Ovary (tissue), 7 donors: ENCODE measurements at regions not wholly inside any gene's neighbourhood (a gene's known extent, or its start where the extent isn't known, plus 50 kb on each side); places are given as distances from the start of the nearest gene placed in this dataset.

Experiments
- DNase-seq, 5 donors: peaks; one replicate each; pipeline ENCODE4 v3.0.0-alpha.2; 2019 to 2020
- H3K27ac ChIP-seq, 2 donors: fragments of 200-600 bp; one replicate each; pipeline versions ENCODE4 v1.5.1 to v1.8.0; 2019 to 2022
- H3K27me3 ChIP-seq: fragments of 200-600 bp; one replicate; pipeline ENCODE4 v1.8.0; 2022
- H3K36me3 ChIP-seq: fragments of 200-600 bp; sonication (generic); one replicate; pipeline ENCODE4 v1.5.1; 2019
- H3K4me1 ChIP-seq: one replicate; pipeline ENCODE4 v1.8.1; 2013; ENCODE audit warnings: mild to moderate bottlenecking, moderate library complexity; ENCODE audit not compliant: insufficient read depth
- H3K4me3 ChIP-seq: fragments of 200-600 bp; sonication (generic); one replicate; pipeline ENCODE4 v1.5.1; 2017
- H3K9me3 ChIP-seq, 2 donors: fragments of 200-600 bp in 1 of 2; sonication (generic) in 1 of 2; one replicate each; pipeline versions ENCODE4 v1.5.1 to v1.8.1; 2013 to 2019; ENCODE audit warnings: mild to moderate bottlenecking in 1 of 2, moderate library complexity in 1 of 2
- EP300 ChIP-seq: sonication (generic); formaldehyde crosslinking; IDR thresholded peaks from one replicate; pipeline ENCODE4 v1.6.1; 2017; ENCODE audit warnings: antibody characterized with exemption
- POLR2A ChIP-seq: fragments of 450-650 bp; IDR thresholded peaks from one replicate; pipeline ENCODE4 v1.6.1; 2017; ENCODE audit warnings: antibody characterized with exemption, mild to moderate bottlenecking, moderate library complexity
- WGBS, 3 donors: extraction: QIAGEN DNeasy Blood & Tissue Kit in 1 of 3; methylation state at CpG; one replicate each; pipeline versions ENCODE4 v1.1.5 to v1.1.7; 2013 to 2017; 5-methylcytosine and 5-hydroxymethylcytosine counted together
- intact Hi-C, 4 donors: fragments of 100-400 bp; cut with DNase I; formaldehyde crosslinking; loops; one replicate each; pipeline versions ENCODE4 v1.11.0 to v1.15.1; 2022 to 2023
- TF ChIP-seq, protein P1 (sequence below), 3 donors: fragments of 450-650 bp in 2 of 3; fragments of 200-600 bp in 1 of 3; IDR thresholded peaks; one replicate each; pipeline versions ENCODE4 v1.5.1 to v1.8.0; 2016 to 2022; ENCODE audit warnings: antibody characterized with exemption in 3 of 3, mild to moderate bottlenecking in 1 of 3
- donor health status: DM: no; HTN: no; CAD: no; lungs with moderate emphysema.
- donor health status: DM: no; HTN: no; CAD: no.
- donor health status: Bipolar disorder and iron deficiency.
- donor health status: DM: no; HTN: no; CAD: no.
- donor health status: DM: yes; HTN: yes; CAD: no.

DNA sequence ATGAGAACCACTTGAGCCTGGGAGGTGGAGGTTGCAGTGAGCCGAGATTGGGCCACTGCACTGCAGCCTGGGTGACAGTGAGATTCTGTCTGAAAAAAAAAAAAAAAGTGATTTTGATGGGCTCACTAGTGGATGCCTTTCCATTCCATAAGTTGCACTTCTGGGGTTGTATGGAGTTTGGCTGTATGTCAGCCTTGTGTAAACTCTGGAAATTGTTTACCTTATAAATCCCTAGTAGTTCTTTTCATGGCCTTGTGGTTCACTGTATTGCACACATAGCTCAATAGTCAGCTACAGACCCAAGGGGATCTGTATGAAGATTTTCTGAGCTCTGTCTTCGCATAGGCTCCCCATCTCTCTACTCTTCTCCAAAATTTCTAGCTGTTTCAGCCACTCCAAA lies 131.9 kb downstream of the SOX11 start:
- 88 to 92% (median 91%) methylated on average over 2 of the region's 2 CpGs for WGBS, 3 donors
- Histone ChIP-seq H3K27ac (no peak overlapping the region), H3K36me3 (no peaks in the 10 kb centered on the region), H3K9me3 (no peaks in the 10 kb centered on the region), H3K27me3 (no peaks in the 10 kb centered on the region), H3K4me3 (no peak overlapping the region), H3K4me1 (no peaks in the 10 kb centered on the region)
- intact Hi-C loops: no loop called here
- DNase-seq: no peak
- no peak for TF ChIP-seq POLR2A
- no peak for TF ChIP-seq EP300
- TF ChIP-seq, protein P1, sequence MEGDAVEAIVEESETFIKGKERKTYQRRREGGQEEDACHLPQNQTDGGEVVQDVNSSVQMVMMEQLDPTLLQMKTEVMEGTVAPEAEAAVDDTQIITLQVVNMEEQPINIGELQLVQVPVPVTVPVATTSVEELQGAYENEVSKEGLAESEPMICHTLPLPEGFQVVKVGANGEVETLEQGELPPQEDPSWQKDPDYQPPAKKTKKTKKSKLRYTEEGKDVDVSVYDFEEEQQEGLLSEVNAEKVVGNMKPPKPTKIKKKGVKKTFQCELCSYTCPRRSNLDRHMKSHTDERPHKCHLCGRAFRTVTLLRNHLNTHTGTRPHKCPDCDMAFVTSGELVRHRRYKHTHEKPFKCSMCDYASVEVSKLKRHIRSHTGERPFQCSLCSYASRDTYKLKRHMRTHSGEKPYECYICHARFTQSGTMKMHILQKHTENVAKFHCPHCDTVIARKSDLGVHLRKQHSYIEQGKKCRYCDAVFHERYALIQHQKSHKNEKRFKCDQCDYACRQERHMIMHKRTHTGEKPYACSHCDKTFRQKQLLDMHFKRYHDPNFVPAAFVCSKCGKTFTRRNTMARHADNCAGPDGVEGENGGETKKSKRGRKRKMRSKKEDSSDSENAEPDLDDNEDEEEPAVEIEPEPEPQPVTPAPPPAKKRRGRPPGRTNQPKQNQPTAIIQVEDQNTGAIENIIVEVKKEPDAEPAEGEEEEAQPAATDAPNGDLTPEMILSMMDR (IDR thresholded peaks at IDR 0.05): no peak

DNA sequence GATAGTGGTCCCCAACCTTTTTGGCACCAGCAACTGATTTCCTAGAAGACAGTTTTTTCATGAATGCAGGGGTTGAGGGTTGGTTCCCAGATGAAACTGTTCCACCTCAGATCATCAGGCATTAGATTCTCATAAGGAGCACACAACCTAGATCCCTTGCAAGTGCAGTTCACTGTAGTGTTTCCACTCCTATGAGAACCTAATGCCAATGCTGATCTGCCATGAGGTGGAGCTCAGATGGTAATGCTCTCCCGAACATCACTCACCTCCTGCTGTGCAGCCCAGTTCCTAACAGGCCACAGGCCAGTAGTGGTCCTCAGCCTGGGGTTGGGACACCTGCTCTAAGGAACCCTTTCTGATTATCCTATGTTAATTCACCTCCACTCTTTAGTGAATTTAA lies 133.5 kb downstream of the SOX11 start:
- no peak for DNase-seq

DNA sequence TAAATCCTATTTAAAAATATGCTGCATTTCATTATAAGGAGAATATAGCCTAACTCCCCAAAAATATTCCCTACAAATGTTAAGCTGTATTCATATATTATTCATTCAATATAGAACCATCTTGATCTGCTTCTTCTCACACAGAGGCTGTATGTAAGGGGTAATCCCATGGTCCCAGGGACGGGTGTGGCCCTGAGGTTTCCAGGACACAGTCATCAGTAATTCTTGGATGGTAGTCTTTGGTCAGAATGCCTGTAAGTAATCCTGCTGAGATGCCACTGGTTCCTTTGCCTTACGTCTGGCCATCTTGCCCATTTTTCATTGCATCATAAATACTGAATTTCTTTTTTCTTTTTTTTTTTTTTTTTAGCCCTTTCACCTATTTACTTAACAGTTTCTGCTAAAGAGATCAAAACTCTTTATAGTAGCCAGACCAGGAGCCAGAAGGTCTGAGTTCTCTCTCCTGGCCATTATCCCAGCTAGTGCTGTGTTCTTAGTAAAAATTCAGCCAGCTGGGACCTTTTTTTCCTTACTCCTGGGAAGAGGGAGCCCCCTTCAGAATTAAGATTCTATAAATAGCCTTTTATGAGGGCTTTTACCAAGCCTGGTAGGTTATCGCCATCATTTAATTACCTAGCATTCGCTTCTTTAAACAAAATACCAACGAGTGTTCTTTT lies 134.9 kb downstream of the SOX11 start:
- WGBS, 3 donors: 19 to 28% (median 23%) methylated on average over 5 of the region's 5 CpGs

More for the DNA sequence above, 133.5 kb downstream of the SOX11 start:
- no peaks in the 10 kb centered on the region for H3K27me3 ChIP-seq
- 92 to 100% (median 94%) methylated on average over 1 of the region's 1 CpG for WGBS, 3 donors
- H3K27ac ChIP-seq: no peak overlapping the region
- H3K9me3 ChIP-seq: no peaks in the 10 kb centered on the region
- no peaks in the 10 kb centered on the region for H3K36me3 ChIP-seq
- H3K4me1 ChIP-seq: no peaks in the 10 kb centered on the region
- H3K4me3 ChIP-seq: no peak overlapping the region
- no peak for TF ChIP-seq EP300
- no peak for TF ChIP-seq POLR2A
- TF ChIP-seq, protein P1 (IDR thresholded peaks at IDR 0.05): no peak
- intact Hi-C loops: no loop called here

DNA sequence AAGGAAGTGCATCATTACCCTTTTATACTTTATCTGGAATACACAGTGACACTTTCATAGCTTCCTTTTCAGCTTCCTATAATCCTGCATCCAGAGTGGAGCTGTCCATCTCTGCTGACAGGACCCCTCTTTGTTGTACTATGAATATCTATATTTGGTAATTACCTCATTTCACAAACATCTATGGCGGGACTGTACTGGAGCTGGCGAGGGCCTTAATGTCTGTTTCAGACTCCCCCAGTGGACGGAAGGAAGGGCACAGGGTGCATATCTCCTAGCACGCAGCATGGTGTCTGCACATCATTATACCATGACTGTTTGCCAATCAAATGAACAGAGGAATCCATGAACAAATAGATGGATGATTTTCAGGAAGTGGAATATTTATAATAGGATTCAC lies 142.3 kb downstream of the SOX11 start:
- Histone ChIP-seq H3K27ac (no peak overlapping the region), H3K9me3 (no peaks in the 10 kb centered on the region), H3K4me1 (no peaks in the 10 kb centered on the region), H3K27me3 (no peaks in the 10 kb centered on the region), H3K36me3 (no peaks in the 10 kb centered on the region), H3K4me3 (no peak overlapping the region)
- TF ChIP-seq, protein P1 (IDR thresholded peaks at IDR 0.05): no peak
- TF ChIP-seq EP300: no peak
- intact Hi-C loops: no loop called here
- WGBS, 3 donors: 43 to 72% (median 47%) methylated on average over 4 of the region's 4 CpGs
- DNase-seq: no peak

More for the DNA sequence above, 134.9 kb downstream of the SOX11 start:
- intact Hi-C loops: no loop called here
- Histone ChIP-seq H3K4me3 (no peak overlapping the region), H3K27ac (no peak overlapping the region), H3K4me1 (no peaks in the 10 kb centered on the region), H3K9me3 (no peaks in the 10 kb centered on the region), H3K27me3 (no peaks in the 10 kb centered on the region), H3K36me3 (no peaks in the 10 kb centered on the region)
- no peak for DNase-seq
- no peak for TF ChIP-seq POLR2A
- no peak for TF ChIP-seq EP300
- TF ChIP-seq, protein P1 (IDR thresholded peaks at IDR 0.05): no peak
